BE2C (cell line): ENCODE measurements at regions not wholly inside any gene's neighbourhood (a gene's known extent, or its start where the extent isn't known, plus 50 kb on each side); places are given as distances from the start of the nearest gene placed in this dataset.
"Not testable (repeated sequence)": the region's sequence is repeated elsewhere in the genome, so short reads cannot be mapped to it uniquely, and the experiment has no call there.

ENCODE experiments used
- DNase-seq: peaks from one replicate; pipeline ENCODE4 v3.0.0-alpha.2; 2020
- H3K27me3 ChIP-seq: fragments of 250-450 bp; sonication (Bioruptor Pico); 2 replicates; pipeline ENCODE4 v1.5.1; 2020; ENCODE audit warnings: mild to moderate bottlenecking
- H3K36me3 ChIP-seq: fragments of 250-450 bp; sonication (Bioruptor Pico); 2 replicates; pipeline ENCODE4 v1.5.1; 2020; ENCODE audit warnings: mild to moderate bottlenecking
- H3K4me1 ChIP-seq: fragments of 250-450 bp; sonication (Bioruptor Pico); 2 replicates; pipeline ENCODE4 v1.5.1; 2020
- H3K4me3 ChIP-seq: 2 replicates; pipeline ENCODE4 v1.5.1; 2011; ENCODE audit warnings: low read depth, low read length
- H3K9me3 ChIP-seq: fragments of 250-450 bp; sonication (Bioruptor Pico); 2 replicates; pipeline ENCODE4 v1.5.1; 2020
- TF ChIP-seq, protein P1 (sequence below): IDR thresholded peaks from 2 replicates; pipeline ENCODE4 v1.5.1; 2012; ENCODE audit warnings: mild to moderate bottlenecking, low read depth, low read length

DNA sequence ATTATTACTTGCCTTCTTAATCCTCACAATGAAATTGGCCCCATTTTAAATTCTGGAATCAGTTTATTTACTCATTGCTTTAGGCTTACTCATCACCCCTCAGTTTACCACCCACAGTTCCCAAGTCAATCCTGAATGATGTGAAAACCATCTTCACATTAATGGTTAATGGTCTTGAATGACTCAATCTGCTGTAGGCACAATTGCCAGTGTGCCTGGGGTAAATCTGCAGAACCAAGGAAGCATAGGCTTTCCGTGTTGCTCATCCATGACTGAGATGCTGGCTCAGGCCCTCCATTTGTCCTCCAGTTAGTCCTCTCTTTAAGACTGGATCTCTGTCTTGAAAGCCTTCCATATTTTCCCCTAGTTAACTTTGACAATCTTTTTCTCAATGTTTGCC, 164.5 kb downstream of the PMAIP1 start:
- no peak overlapping the region for H3K4me3 ChIP-seq
- no peaks in the 10 kb centered on the region for H3K4me1 ChIP-seq
- no peaks in the 10 kb centered on the region for H3K9me3 ChIP-seq
- no peaks in the 10 kb centered on the region for H3K36me3 ChIP-seq
- TF ChIP-seq, protein P1, sequence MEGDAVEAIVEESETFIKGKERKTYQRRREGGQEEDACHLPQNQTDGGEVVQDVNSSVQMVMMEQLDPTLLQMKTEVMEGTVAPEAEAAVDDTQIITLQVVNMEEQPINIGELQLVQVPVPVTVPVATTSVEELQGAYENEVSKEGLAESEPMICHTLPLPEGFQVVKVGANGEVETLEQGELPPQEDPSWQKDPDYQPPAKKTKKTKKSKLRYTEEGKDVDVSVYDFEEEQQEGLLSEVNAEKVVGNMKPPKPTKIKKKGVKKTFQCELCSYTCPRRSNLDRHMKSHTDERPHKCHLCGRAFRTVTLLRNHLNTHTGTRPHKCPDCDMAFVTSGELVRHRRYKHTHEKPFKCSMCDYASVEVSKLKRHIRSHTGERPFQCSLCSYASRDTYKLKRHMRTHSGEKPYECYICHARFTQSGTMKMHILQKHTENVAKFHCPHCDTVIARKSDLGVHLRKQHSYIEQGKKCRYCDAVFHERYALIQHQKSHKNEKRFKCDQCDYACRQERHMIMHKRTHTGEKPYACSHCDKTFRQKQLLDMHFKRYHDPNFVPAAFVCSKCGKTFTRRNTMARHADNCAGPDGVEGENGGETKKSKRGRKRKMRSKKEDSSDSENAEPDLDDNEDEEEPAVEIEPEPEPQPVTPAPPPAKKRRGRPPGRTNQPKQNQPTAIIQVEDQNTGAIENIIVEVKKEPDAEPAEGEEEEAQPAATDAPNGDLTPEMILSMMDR: no peak
- H3K27me3 ChIP-seq: no peaks in the 10 kb centered on the region
- no peak for DNase-seq

DNA sequence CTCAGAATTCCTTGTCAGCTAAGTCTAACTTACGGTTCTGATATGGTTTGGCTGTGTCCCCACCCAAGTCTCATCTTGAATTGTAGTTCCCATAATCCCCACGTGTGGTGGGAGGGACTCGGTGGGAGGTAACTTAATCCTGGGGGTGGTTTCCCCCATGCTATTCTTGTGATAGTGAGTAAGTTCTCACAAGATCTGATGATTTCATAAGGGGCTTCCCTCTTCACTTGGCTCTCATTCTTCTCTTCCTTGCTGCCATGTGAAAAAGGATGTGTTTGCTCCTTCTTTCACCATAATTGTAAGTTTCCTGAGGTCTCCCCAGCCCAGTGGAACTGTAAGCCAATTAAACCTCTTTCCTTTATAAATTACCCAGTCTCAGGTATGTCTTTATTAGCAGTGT, 163.0 kb downstream of the PMAIP1 start:
- H3K4me1 ChIP-seq, H3K27me3 ChIP-seq, H3K9me3 ChIP-seq, H3K36me3 ChIP-seq, DNase-seq, H3K4me3 ChIP-seq: not testable (repeated sequence)

DNA sequence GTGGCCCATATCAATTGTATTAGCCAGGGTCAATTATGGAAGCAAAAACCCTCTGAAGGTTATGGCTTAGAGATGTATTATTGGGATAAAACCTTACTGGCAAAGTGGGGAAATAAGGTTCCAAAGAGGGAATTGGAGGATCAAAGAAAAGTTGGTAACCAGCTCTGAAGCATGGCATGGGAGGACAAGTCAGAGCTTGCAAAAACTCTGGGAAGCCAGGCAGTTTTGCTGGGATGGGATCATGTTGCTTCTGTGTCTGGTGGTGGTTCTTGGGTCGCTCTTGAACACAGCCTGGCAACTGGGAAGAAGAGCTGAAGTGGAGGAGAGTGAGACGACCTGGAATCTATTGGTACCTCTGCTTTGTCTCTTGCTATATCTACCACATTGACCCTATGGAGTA, 162.6 kb downstream of the PMAIP1 start:
- H3K36me3 ChIP-seq: no peaks in the 10 kb centered on the region
- no peaks in the 10 kb centered on the region for H3K27me3 ChIP-seq
- DNase-seq: no peak
- H3K4me3 ChIP-seq: no peak overlapping the region
- H3K4me1 ChIP-seq: no peaks in the 10 kb centered on the region
- TF ChIP-seq, protein P1: no peak
- H3K9me3 ChIP-seq: no peaks in the 10 kb centered on the region

DNA sequence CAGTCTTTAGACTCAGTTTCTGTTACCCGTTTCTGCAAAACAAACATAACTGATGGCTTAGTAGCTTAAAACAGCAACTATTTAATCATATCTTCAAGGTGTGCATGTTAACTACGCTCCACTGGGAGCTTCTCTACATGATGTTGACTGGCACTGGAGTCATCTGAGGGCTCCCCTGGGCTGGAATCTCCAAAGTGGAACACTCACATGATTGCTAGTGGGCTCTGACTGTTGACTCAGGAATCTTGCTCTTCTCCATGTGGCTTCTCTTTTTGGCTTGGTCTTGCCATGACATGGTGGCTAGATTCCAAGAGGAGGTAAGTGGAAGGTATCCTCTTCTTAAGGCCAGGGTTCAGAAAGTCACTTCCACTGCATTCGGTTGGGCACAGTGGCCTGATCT, 160.8 kb downstream of the PMAIP1 start:
- DNase-seq: no peak
- H3K27me3 ChIP-seq: no peaks in the 10 kb centered on the region
- H3K9me3 ChIP-seq: no peaks in the 10 kb centered on the region
- H3K36me3 ChIP-seq: no peaks in the 10 kb centered on the region
- H3K4me1 ChIP-seq: no peaks in the 10 kb centered on the region
- TF ChIP-seq, protein P1: no peak
- no peak overlapping the region for H3K4me3 ChIP-seq

DNA sequence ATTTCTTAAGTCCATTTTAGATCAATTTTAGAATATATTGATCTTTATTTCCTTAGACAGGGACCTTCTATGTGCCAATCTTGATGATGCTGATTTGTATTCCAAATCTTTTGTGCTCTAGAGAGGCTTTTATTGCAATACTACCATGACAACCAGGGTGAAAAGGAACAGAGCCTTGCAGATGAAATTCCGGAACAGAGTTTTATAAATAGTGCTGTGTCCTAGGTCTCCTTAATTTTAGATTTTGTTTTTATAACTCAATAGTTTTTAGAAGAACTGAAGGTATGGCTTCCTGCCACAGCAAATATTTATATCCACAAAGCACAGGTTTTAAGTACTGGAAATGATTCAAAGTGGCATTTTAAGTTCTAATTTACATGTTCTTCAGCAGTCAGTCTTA, 160.2 kb downstream of the PMAIP1 start:
- Histone ChIP-seq H3K9me3 (no peaks in the 10 kb centered on the region), H3K36me3 (no peaks in the 10 kb centered on the region), H3K27me3 (no peaks in the 10 kb centered on the region), H3K4me1 (no peaks in the 10 kb centered on the region), H3K4me3 (no peak overlapping the region)
- TF ChIP-seq, protein P1: no peak
- no peak for DNase-seq

DNA sequence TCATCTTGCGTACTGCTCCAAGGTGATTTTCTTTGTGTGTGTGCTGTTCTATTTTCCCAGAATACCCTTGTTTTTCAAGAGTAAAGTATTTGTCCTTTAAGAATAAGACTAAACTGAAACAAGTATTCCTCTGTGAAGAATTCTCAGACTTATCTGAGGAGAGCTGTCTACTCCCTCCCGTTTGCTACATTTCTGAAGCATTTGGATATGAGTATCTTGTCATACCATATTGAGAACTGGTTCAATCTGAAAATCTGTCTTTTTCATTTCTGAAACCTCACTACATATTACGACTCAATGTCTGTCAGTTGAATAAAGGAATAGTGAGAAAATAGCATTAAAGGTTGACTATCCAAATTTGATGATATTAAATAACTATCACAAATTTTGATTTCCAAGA, 159.4 kb downstream of the PMAIP1 start:
- no peaks in the 10 kb centered on the region for H3K4me1 ChIP-seq
- no peaks in the 10 kb centered on the region for H3K27me3 ChIP-seq
- H3K9me3 ChIP-seq: no peaks in the 10 kb centered on the region
- no peaks in the 10 kb centered on the region for H3K36me3 ChIP-seq
- no peak overlapping the region for H3K4me3 ChIP-seq
- no peak for DNase-seq
- TF ChIP-seq, protein P1: no peak

DNA sequence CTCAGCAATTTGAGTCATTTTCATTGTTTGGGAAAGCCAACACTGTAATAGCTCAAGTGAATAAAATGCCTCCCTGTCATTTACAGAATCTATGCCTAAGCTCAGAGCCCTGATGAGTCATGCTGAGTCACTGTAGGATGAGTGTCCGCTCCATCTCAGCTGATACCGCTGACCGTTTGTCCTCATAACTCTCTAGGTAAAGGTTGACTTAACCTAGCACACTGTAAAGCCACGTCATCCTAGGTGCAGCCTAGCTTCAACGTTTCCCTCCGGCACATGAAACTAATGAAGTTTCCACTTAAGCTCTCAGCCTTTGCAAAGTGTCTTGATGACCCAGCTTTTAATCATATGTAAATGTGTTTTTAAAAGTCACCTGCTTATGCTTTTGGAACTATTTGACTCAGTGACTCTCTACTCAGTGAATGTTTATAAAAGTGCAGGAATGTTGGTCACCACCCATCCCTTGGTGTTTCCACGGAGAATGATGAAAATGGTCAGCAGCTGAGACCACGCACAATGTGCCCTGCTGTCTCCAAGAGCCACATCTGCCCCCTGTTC, 154.0 kb downstream of the PMAIP1 start:
- Histone ChIP-seq H3K27me3 (no peaks in the 10 kb centered on the region), H3K4me1 (no peaks in the 10 kb centered on the region), H3K9me3 (no peaks in the 10 kb centered on the region), H3K36me3 (no peaks in the 10 kb centered on the region), H3K4me3 (no peak overlapping the region)
- TF ChIP-seq, protein P1: no peak
- DNase-seq: peak; percentile 33
